ENCODE measurements at regions not wholly inside any gene's neighbourhood (a gene's known extent, or its start where the extent isn't known, plus 50 kb on each side); places are given as distances from the start of the nearest gene placed in this dataset.

- H3K36me3 ChIP-seq (ENCODE audit: control insufficient read depth in 4 of 4, insufficient read depth in 4 of 4, low read length in 4 of 4) = no peaks in the 10 kb centered on the region
- no peak overlapping the region for H3K9ac ChIP-seq (ENCODE audit: insufficient read depth in 1 of 2, low read length in 2 of 2)
- H3K27me3 ChIP-seq (ENCODE audit: control insufficient read depth in 3 of 3, insufficient read depth in 3 of 3, low read length in 2 of 3) = no peaks in the 10 kb centered on the region
- H3K4me1 ChIP-seq (ENCODE audit: control insufficient read depth in 5 of 5, insufficient read depth in 5 of 5, low read length in 5 of 5) = no peaks in the 10 kb centered on the region
- DNase-seq (peak in 1 of 3 donors; percentile 28), ATAC-seq (ENCODE audit: insufficient read depth, low FRiP score) (no peak)
- H3K4me3 ChIP-seq = no peak overlapping the region
- TF ChIP-seq CTCF (IDR thresholded peaks at IDR 0.05; ENCODE audit: control extremely low read depth, extremely low read depth) = no peak
- H3K27ac ChIP-seq (ENCODE audit: low read depth in 1 of 2, low read length in 1 of 2) = no peak overlapping the region
- 75 to 80% methylated on average over 2 of the region's 2 CpGs for WGBS, 2 donors
- H3K9me3 ChIP-seq (ENCODE audit: control insufficient read depth in 4 of 4, insufficient read depth in 3 of 4, low read length in 3 of 4) = no peaks in the 10 kb centered on the region
Measured at GRCh38 chr21:22277341-22277740, 1279.1 kb downstream of the NCAM2 start.

- H3K27me3 ChIP-seq (ENCODE audit: control insufficient read depth in 3 of 3, insufficient read depth in 3 of 3, low read length in 2 of 3) = no peaks in the 10 kb centered on the region
- no peaks in the 10 kb centered on the region for H3K9me3 ChIP-seq (ENCODE audit: control insufficient read depth in 4 of 4, insufficient read depth in 3 of 4, low read length in 3 of 4)
- ATAC-seq (ENCODE audit: insufficient read depth, low FRiP score) = no peak
- 69 to 78% methylated on average over 2 of the region's 2 CpGs for WGBS, 2 donors
- H3K27ac ChIP-seq (ENCODE audit: low read depth in 1 of 2, low read length in 1 of 2) = no peak overlapping the region
- no peak overlapping the region for H3K4me3 ChIP-seq
- no peaks in the 10 kb centered on the region for H3K36me3 ChIP-seq (ENCODE audit: control insufficient read depth in 4 of 4, insufficient read depth in 4 of 4, low read length in 4 of 4)
- no peaks in the 10 kb centered on the region for H3K4me1 ChIP-seq (ENCODE audit: control insufficient read depth in 5 of 5, insufficient read depth in 5 of 5, low read length in 5 of 5)
- no peak overlapping the region for H3K9ac ChIP-seq (ENCODE audit: insufficient read depth in 1 of 2, low read length in 2 of 2)
- TF ChIP-seq CTCF (IDR thresholded peaks at IDR 0.05; ENCODE audit: control extremely low read depth, extremely low read depth) = no peak
- DNase-seq = peak in 1 of 3 donors; percentile 21
Measured at GRCh38 chr21:22278366-22278765, 1280.2 kb downstream of the NCAM2 start.

GRCh38 chr21:22280851-22281250, 1282.6 kb downstream of the NCAM2 start:
- WGBS, 2 donors = 78 to 88% methylated on average over 2 of the region's 2 CpGs
- Histone ChIP-seq H3K27me3 (ENCODE audit: control insufficient read depth in 3 of 3, insufficient read depth in 3 of 3, low read length in 2 of 3) (no peaks in the 10 kb centered on the region), H3K9ac (ENCODE audit: insufficient read depth in 1 of 2, low read length in 2 of 2) (no peak overlapping the region), H3K27ac (ENCODE audit: low read depth in 1 of 2, low read length in 1 of 2) (no peak overlapping the region), H3K4me1 (ENCODE audit: control insufficient read depth in 5 of 5, insufficient read depth in 5 of 5, low read length in 5 of 5) (no peaks in the 10 kb centered on the region), H3K9me3 (ENCODE audit: control insufficient read depth in 4 of 4, insufficient read depth in 3 of 4, low read length in 3 of 4) (no peaks in the 10 kb centered on the region), H3K36me3 (ENCODE audit: control insufficient read depth in 4 of 4, insufficient read depth in 4 of 4, low read length in 4 of 4) (no peaks in the 10 kb centered on the region), H3K4me3 (no peak overlapping the region)
- TF ChIP-seq CTCF (IDR thresholded peaks at IDR 0.05; ENCODE audit: control extremely low read depth, extremely low read depth) = no peak
- ATAC-seq (ENCODE audit: insufficient read depth, low FRiP score) = no peak
- no peak for DNase-seq

GRCh38 chr21:22288885-22289499, 1290.8 kb downstream of the NCAM2 start:
- TF ChIP-seq CTCF (IDR thresholded peaks at IDR 0.05; ENCODE audit: control extremely low read depth, extremely low read depth) = no peak
- Histone ChIP-seq H3K4me3 (no peak overlapping the region), H3K27me3 (ENCODE audit: control insufficient read depth in 3 of 3, insufficient read depth in 3 of 3, low read length in 2 of 3) (no peaks in the 10 kb centered on the region), H3K27ac (ENCODE audit: low read depth in 1 of 2, low read length in 1 of 2) (no peak overlapping the region), H3K9me3 (ENCODE audit: control insufficient read depth in 4 of 4, insufficient read depth in 3 of 4, low read length in 3 of 4) (peaks cover 0 to 6% (median 1%) of the 10 kb centered on the region in 4 donors), H3K4me1 (ENCODE audit: control insufficient read depth in 5 of 5, insufficient read depth in 5 of 5, low read length in 5 of 5) (no peaks in the 10 kb centered on the region), H3K36me3 (ENCODE audit: control insufficient read depth in 4 of 4, insufficient read depth in 4 of 4, low read length in 4 of 4) (no peaks in the 10 kb centered on the region), H3K9ac (ENCODE audit: insufficient read depth in 1 of 2, low read length in 2 of 2) (no peak overlapping the region)
- 86 to 91% methylated on average over 2 of the region's 2 CpGs for whole genome bisulfite sequencing, 2 donors
- ATAC-seq (ENCODE audit: insufficient read depth, low FRiP score) (no peak), DNase-seq (no peak)

Data from lung (tissue), 11 donors.